GM12878 (cell line): ENCODE measurements at regions not wholly inside any gene's neighbourhood (a gene's known extent, or its start where the extent isn't known, plus 50 kb on each side); places are given as distances from the start of the nearest gene placed in this dataset.

Experiments used
- ATAC-seq: fragments of 200-7000 bp; cut with Tn5 transposase; 3 replicates; pipeline ENCODE4 v1.9.1; 2020; ENCODE audit warnings: mild to moderate bottlenecking, moderate library complexity
- BruUV-seq: library from RNA; stranded (reverse); fragments of 400-500 nt; replicated peaks from 2 replicates; lab custom pipeline; 2021; lab: Mats Ljungman, UMichigan
- CTCF ChIA-PET: fragments of 300-600 bp; sonication (Branson Sonifier 250); formaldehyde crosslinking; extraction: SDS; loops from one replicate; lab custom pipeline; 2021; ENCODE audit warnings: inconsistent platforms; lab: Yijun Ruan, JAX
- POLR2A ChIA-PET: fragments of 350-600 bp; formaldehyde crosslinking; extraction: SDS; loops from one replicate; lab custom pipeline; 2021; ENCODE audit warnings: inconsistent platforms; lab: Charles Lee
- RAD21 ChIA-PET: fragments of 300-600 bp; sonication (Branson Sonifier 250); formaldehyde crosslinking; loops from one replicate; lab custom pipeline; 2023; ENCODE audit warnings: antibody characterized with exemption; ENCODE audit not compliant: unreplicated experiment; lab: Charles Lee
- SMC1A ChIA-PET: fragments of 300-600 bp; sonication (Branson Sonifier 250); formaldehyde crosslinking; loops from one replicate; lab custom pipeline; 2023; ENCODE audit not compliant: unreplicated experiment, uncharacterized antibody; lab: Charles Lee
- DNase-seq: peaks from one replicate; pipeline ENCODE4 v3.0.0-alpha.2; 2011; ENCODE audit warnings: low read depth, low spot score
- FAIRE-seq: peaks from 3 replicates; lab custom pipeline; 2011; peaks lifted over from hg19 to GRCh38; lab: Jason Lieb, UNC
- H2AFZ ChIP-seq: 2 replicates; pipeline ENCODE4 v1.6.0; 2011; ENCODE audit warnings: low read depth, low read length, control low read depth; ENCODE audit not compliant: control insufficient read depth
- H3K27ac ChIP-seq: 2 replicates; pipeline ENCODE4 v1.5.1; 2011; ENCODE audit warnings: control low read depth; ENCODE audit not compliant: control insufficient read depth, insufficient read depth
- H3K27me3 ChIP-seq, 2 experiments: replicated peaks in 1 of 2; 2 replicates each; pipeline versions ENCODE4 v1.6.0 to v1.6.1; 2011; ENCODE audit warnings: low read length in 1 of 2; ENCODE audit not compliant: control insufficient read depth in 2 of 2, insufficient read depth in 2 of 2
- H3K36me3 ChIP-seq, 2 experiments: 2 replicates each; pipeline ENCODE4 v1.5.1; 2011; ENCODE audit warnings: low read length in 1 of 2; ENCODE audit not compliant: control insufficient read depth in 2 of 2, insufficient read depth in 2 of 2
- H3K4me1 ChIP-seq: 2 replicates; pipeline ENCODE4 v1.6.1; 2011; ENCODE audit warnings: mild to moderate bottlenecking, low read length, moderate library complexity, mixed read lengths; ENCODE audit not compliant: control insufficient read depth, insufficient read depth
- H3K4me2 ChIP-seq: 2 replicates; pipeline ENCODE4 v1.6.0; 2011; ENCODE audit warnings: control low read depth; ENCODE audit not compliant: control insufficient read depth, insufficient read depth
- H3K4me3 ChIP-seq: fragments of 200-600 bp; sonication (generic); 2 replicates; pipeline ENCODE4 v1.5.1; 2016
- H3K79me2 ChIP-seq: 2 replicates; pipeline ENCODE4 v1.6.0; 2011; ENCODE audit warnings: low read length; ENCODE audit not compliant: control insufficient read depth, insufficient read depth
- H3K9ac ChIP-seq: 2 replicates; pipeline ENCODE4 v1.8.0; 2011; ENCODE audit warnings: low read length, control low read depth, mixed read lengths; ENCODE audit not compliant: control insufficient read depth, insufficient read depth
- H3K9me3 ChIP-seq: replicated peaks from 3 replicates; pipeline ENCODE4 v1.5.1; 2011; ENCODE audit warnings: mild to moderate bottlenecking, low read length; ENCODE audit not compliant: control insufficient read depth, insufficient read depth
- H4K20me1 ChIP-seq: 2 replicates; pipeline ENCODE4 v1.6.0; 2011; ENCODE audit not compliant: control insufficient read depth, insufficient read depth
- BCL11A ChIP-seq: IDR thresholded peaks from 2 replicates; pipeline ENCODE4 v1.6.1; 2011; ENCODE audit warnings: low read depth, low read length
- CEBPB ChIP-seq, 2 experiments: fragments of 150-350 bp in 1 of 2; IDR thresholded peaks; 2 replicates each; pipeline ENCODE4 v1.6.1; 2012 to 2014; ENCODE audit warnings: low read depth in 2 of 2, low read length in 2 of 2, borderline replicate concordance in 1 of 2, inconsistent platforms in 1 of 2
- EP300 ChIP-seq, 2 experiments: fragments of 150-350 bp in 1 of 2; IDR thresholded peaks; 2 replicates each; pipeline ENCODE4 v1.6.1; 2011 to 2012; ENCODE audit warnings: low read depth in 2 of 2, low read length in 2 of 2, borderline replicate concordance in 1 of 2, improper control_type of control experiment in 1 of 2, inconsistent platforms in 1 of 2; ENCODE audit not compliant: control insufficient read depth in 1 of 2
- EZH2 ChIP-seq: IDR thresholded peaks from 2 replicates; pipeline ENCODE4 v1.6.1; 2012; ENCODE audit warnings: low read depth, mild to moderate bottlenecking, control low read depth, inconsistent platforms, low read length, borderline replicate concordance; ENCODE audit not compliant: control insufficient read depth
- FOXM1 ChIP-seq: IDR thresholded peaks from 2 replicates; pipeline ENCODE4 v1.6.1; 2012; ENCODE audit warnings: low read depth, mild to moderate bottlenecking, inconsistent platforms, low read length, moderate library complexity
- IKZF2 ChIP-seq, 2 experiments: fragments of 450-650 bp; IDR thresholded peaks; 2 replicates each; pipeline ENCODE4 v1.6.1; 2017; ENCODE audit warnings: mild to moderate bottlenecking in 2 of 2, moderate library complexity in 2 of 2
- KAT2A ChIP-seq: conservative IDR thresholded peaks from 2 replicates; pipeline ENCODE4 v1.6.1; 2011; ENCODE audit warnings: low read depth, low read length; ENCODE audit not compliant: control insufficient read depth
- KLF5 ChIP-seq: fragments of 450-650 bp; IDR thresholded peaks from 2 replicates; pipeline ENCODE4 v1.6.1; 2014; ENCODE audit warnings: mild to moderate bottlenecking; ENCODE audit not compliant: partially characterized antibody
- NFYA ChIP-seq: IDR thresholded peaks from 2 replicates; pipeline ENCODE4 v1.6.1; 2011; ENCODE audit warnings: low read depth, mild to moderate bottlenecking, low read length, improper control_type of control experiment, borderline replicate concordance
- POLR2AphosphoS5 ChIP-seq: IDR thresholded peaks from 2 replicates; pipeline ENCODE4 v1.6.1; 2011; ENCODE audit warnings: mild to moderate bottlenecking, low read length, inconsistent platforms
- RBBP5 ChIP-seq: fragments of 200-600 bp; sonication (generic); conservative IDR thresholded peaks from 2 replicates; pipeline ENCODE4 v1.6.1; 2016
- RELA ChIP-seq: fragments of 450-650 bp; IDR thresholded peaks from 2 replicates; pipeline ENCODE4 v1.8.0; 2014; ENCODE audit warnings: borderline replicate concordance; ENCODE audit not compliant: partially characterized antibody
- SMAD5 ChIP-seq: IDR thresholded peaks from 2 replicates; pipeline ENCODE4 v1.6.1; 2016; ENCODE audit warnings: antibody characterized with exemption, low read depth
- SRF ChIP-seq, 2 experiments: IDR thresholded peaks; 2 replicates each; pipeline ENCODE4 v1.6.1; 2011; ENCODE audit warnings: low read depth in 2 of 2, low read length in 2 of 2, mild to moderate bottlenecking in 1 of 2, moderate library complexity in 1 of 2
- USF1 ChIP-seq: IDR thresholded peaks from 2 replicates; pipeline ENCODE4 v1.6.1; 2011; ENCODE audit warnings: borderline replicate concordance, low read depth, mild to moderate bottlenecking, moderate library complexity, mixed read lengths, low read length; ENCODE audit not compliant: insufficient read depth; ENCODE audit errors: extremely low read length
- USF2 ChIP-seq: IDR thresholded peaks from 2 replicates; pipeline ENCODE4 v1.6.1; 2011; ENCODE audit warnings: low read depth, low read length, improper control_type of control experiment, borderline replicate concordance
- WGBS: methylation state at CpG from one replicate; pipeline ENCODE4 v1.1.6; 2016; ENCODE audit warnings: low lambda C conversion rate; ENCODE audit not compliant: insufficient replicate concordance, insufficient coverage; ENCODE audit errors: missing lambda C conversion rate; 5-methylcytosine and 5-hydroxymethylcytosine counted together
- in situ Hi-C: fragments of 300-500 bp; cut with MboI; formaldehyde crosslinking; loops from 9 replicates; pipeline ENCODE4 v1.14.3; 2018; ENCODE audit warnings: mixed read lengths
- intact Hi-C: fragments of 100-400 bp; cut with micrococcal nuclease; formaldehyde crosslinking; loops from one replicate; pipeline ENCODE4 v1.14.2; 2022; ENCODE audit not compliant: unreplicated experiment

GRCh38 chr4:14260591-14260990 lies 633.1 kb upstream of the BOD1L1 start:
- Histone ChIP-seq H2AFZ (no peak overlapping the region), H3K4me1 (no peaks in the 10 kb centered on the region), H3K4me3 (no peak overlapping the region), H3K36me3 (no peaks in the 10 kb centered on the region), H3K27me3 (no peaks in the 10 kb centered on the region)
- intact Hi-C loops, result no loop called here
- POLR2A ChIA-PET, result no interaction called here
- CTCF ChIA-PET, result no interaction called here
- BruUV-seq, result no TSS peak
- in situ Hi-C loops, result no loop called here
- WGBS, result 26% methylated on average over 3 of the region's 3 CpGs
- SMC1A ChIA-PET, result interaction anchor here (1.1 kb wide), 1 partner anchor 21 kb away, joined by 3 read pairs; no protein-coding TSS in a partner anchor
- RAD21 ChIA-PET, result no interaction called here
- FAIRE-seq (no peak), ATAC-seq (no peak), DNase-seq (no peak)
- TF ChIP-seq FOXM1, result no peak
- no peak for TF ChIP-seq USF2
- TF ChIP-seq CEBPB (IDR thresholded peaks at IDR 0.05; ENCODE audit: borderline replicate concordance in 1 of 2, low read depth in 2 of 2, low read length in 2 of 2), result no peak
- no peak for TF ChIP-seq EZH2
- no peak for TF ChIP-seq IKZF2 (IDR thresholded peaks at IDR 0.05)
- TF ChIP-seq RBBP5, result no peak
- no peak for TF ChIP-seq KAT2A
- no peak for TF ChIP-seq EP300 (IDR thresholded peaks at IDR 0.05; ENCODE audit: borderline replicate concordance in 1 of 2, control insufficient read depth in 1 of 2, low read depth in 2 of 2, low read length in 2 of 2)
- TF ChIP-seq USF1, result no peak
- TF ChIP-seq SRF (IDR thresholded peaks at IDR 0.05; ENCODE audit: low read depth in 2 of 2, low read length in 2 of 2), result no peak
- no peak for TF ChIP-seq RELA
- no peak for TF ChIP-seq NFYA
- TF ChIP-seq BCL11A, result no peak
- TF ChIP-seq KLF5, result no peak
- no peak for TF ChIP-seq POLR2AphosphoS5
- no peak for TF ChIP-seq SMAD5
- TF ChIP-seq, all 136 proteins: peak for 0
- no peaks in the 10 kb centered on the region for H4K20me1 ChIP-seq
- no peak overlapping the region for H3K27ac ChIP-seq
- no peaks in the 10 kb centered on the region for H3K9me3 ChIP-seq
- H3K9ac ChIP-seq, result no peak overlapping the region
- H3K79me2 ChIP-seq, result no peaks in the 10 kb centered on the region
- no peak overlapping the region for H3K4me2 ChIP-seq
